H1 (cell line): ENCODE measurements at regions not wholly inside any gene's neighbourhood (a gene's known extent, or its start where the extent isn't known, plus 50 kb on each side); places are given as distances from the start of the nearest gene placed in this dataset.

Experiments
- CTCF ChIA-PET: fragments of 300-600 bp; sonication (Branson Sonifier 250); formaldehyde crosslinking; loops from one replicate; lab custom pipeline; 2021; ENCODE audit not compliant: partially characterized antibody; lab: Charles Lee
- POLR2A ChIA-PET: fragments of 300-600 bp; sonication (Branson Sonifier 250); formaldehyde crosslinking; loops from one replicate; lab custom pipeline; 2021; ENCODE audit warnings: inconsistent platforms; ENCODE audit not compliant: partially characterized antibody; lab: Charles Lee
- DNase-seq, 2 experiments: peaks; one replicate each; pipeline versions ENCODE4 v3.0.0 to v3.0.0-alpha.2; 2010 to 2022; ENCODE audit warnings: low spot score in 2 of 2, low read depth in 1 of 2, mixed read lengths in 1 of 2
- FAIRE-seq: peaks from 2 replicates; lab custom pipeline; 2011; peaks lifted over from hg19 to GRCh38; lab: Jason Lieb, UNC
- H2AFZ ChIP-seq: 2 replicates; pipeline ENCODE4 v1.8.1; 2012; ENCODE audit warnings: low read length, inconsistent platforms
- H2AK5ac ChIP-seq: 2 replicates; pipeline ENCODE4 v1.6.1; 2013; ENCODE audit warnings: low read depth, low read length
- H2BK120ac ChIP-seq: replicated peaks from 2 replicates; pipeline ENCODE3; 2013; ENCODE audit warnings: low read depth, low read length, inconsistent platforms
- H2BK12ac ChIP-seq: 2 replicates; pipeline ENCODE4 v1.6.1; 2013; ENCODE audit warnings: low read depth, low read length
- H2BK15ac ChIP-seq: 2 replicates; pipeline ENCODE4 v1.6.1; 2013; ENCODE audit warnings: low read length
- H2BK20ac ChIP-seq: 2 replicates; pipeline ENCODE4 v1.6.1; 2013; ENCODE audit warnings: low read length
- H2BK5ac ChIP-seq: 2 replicates; pipeline ENCODE4 v1.6.1; 2013; ENCODE audit warnings: low read depth, low read length
- H3K14ac ChIP-seq: 2 replicates; pipeline ENCODE4 v1.6.1; 2013; ENCODE audit warnings: inconsistent platforms; ENCODE audit not compliant: insufficient read length
- H3K18ac ChIP-seq: 2 replicates; pipeline ENCODE4 v1.6.1; 2013; ENCODE audit warnings: low read length; ENCODE audit errors: extremely low read depth
- H3K23ac ChIP-seq: 2 replicates; pipeline ENCODE4 v1.6.1; 2013; ENCODE audit warnings: inconsistent platforms; ENCODE audit not compliant: insufficient read length
- H3K23me2 ChIP-seq: 2 replicates; pipeline ENCODE4 v1.6.1; 2013; ENCODE audit warnings: low read depth, low read length
- H3K27ac ChIP-seq: 2 replicates; pipeline ENCODE4 v1.6.1; 2011; ENCODE audit warnings: low read depth, low read length, inconsistent platforms
- H3K27me3 ChIP-seq, 4 experiments: replicated peaks in 1 of 4; 1 replicate in 1 of 4; 2 replicates in 3 of 4; pipeline versions ENCODE4 v1.6.1 to v1.8.1; 2011 to 2013; ENCODE audit warnings: low read length in 3 of 4, mild to moderate bottlenecking in 3 of 4, inconsistent platforms in 2 of 4, mixed read lengths in 2 of 4, moderate library complexity in 1 of 4; ENCODE audit not compliant: control insufficient read depth in 3 of 4, insufficient read depth in 3 of 4; ENCODE audit errors: extremely low read depth in 1 of 4
- H3K36me3 ChIP-seq, 4 experiments: 2 replicates each; pipeline versions ENCODE4 v1.6.1 to v1.8.1; 2011 to 2013; ENCODE audit warnings: mild to moderate bottlenecking in 4 of 4, low read length in 3 of 4, moderate library complexity in 2 of 4, control low read depth in 1 of 4, inconsistent platforms in 1 of 4; ENCODE audit not compliant: insufficient read depth in 4 of 4, control insufficient read depth in 2 of 4
- H3K4ac ChIP-seq: replicated peaks from 2 replicates; pipeline ENCODE3; 2013; ENCODE audit warnings: low read length, low read depth, mixed read lengths, inconsistent platforms; ENCODE audit not compliant: insufficient read length
- H3K4me1 ChIP-seq, 4 experiments: replicated peaks in 1 of 4; 1 replicate in 1 of 4; 2 replicates in 3 of 4; pipeline versions ENCODE4 v1.6.1 to v1.8.1; 2011 to 2013; ENCODE audit warnings: low read length in 3 of 4, inconsistent platforms in 2 of 4, mixed read lengths in 1 of 4; ENCODE audit not compliant: insufficient read depth in 4 of 4, control insufficient read depth in 3 of 4
- H3K4me2 ChIP-seq, 2 experiments: 2 replicates each; pipeline versions ENCODE4 v1.6.1 to v1.8.1; 2011 to 2013; ENCODE audit warnings: low read depth in 2 of 2, low read length in 2 of 2, control low read depth in 1 of 2, inconsistent platforms in 1 of 2, mild to moderate bottlenecking in 1 of 2; ENCODE audit not compliant: insufficient read depth in 1 of 2
- H3K4me3 ChIP-seq, 4 experiments: fragments of 200-600, 300-600 bp in 1 of 4; sonication (generic), shearing (Covaris generic), sonication (Bioruptor Twin) in 1 of 4; 2 replicates each; pipeline versions ENCODE4 v1.5.1 to v1.8.1; 2011 to 2016; ENCODE audit warnings: low read length in 4 of 4, low read depth in 3 of 4, control low read depth in 2 of 4, inconsistent platforms in 2 of 4, mild to moderate bottlenecking in 2 of 4, mixed read lengths in 1 of 4, moderate library complexity in 1 of 4; ENCODE audit not compliant: insufficient read depth in 2 of 4; ENCODE audit errors: extremely low read depth in 1 of 4
- H3K56ac ChIP-seq: replicated peaks from 2 replicates; pipeline ENCODE3; 2013; ENCODE audit warnings: low read depth, mild to moderate bottlenecking, mixed read lengths, low read length, inconsistent platforms; ENCODE audit not compliant: insufficient read length
- H3K79me1 ChIP-seq: 2 replicates; pipeline ENCODE4 v1.6.1; 2013; ENCODE audit warnings: low read depth, low read length, control low read depth
- H3K79me2 ChIP-seq, 2 experiments: 2 replicates each; pipeline versions ENCODE4 v1.6.1 to v1.8.1; 2012 to 2013; ENCODE audit warnings: low read length in 2 of 2, mild to moderate bottlenecking in 2 of 2, inconsistent platforms in 1 of 2; ENCODE audit not compliant: insufficient read depth in 2 of 2, control insufficient read depth in 1 of 2
- H3K9ac ChIP-seq, 4 experiments: replicated peaks in 1 of 4; 1 replicate in 1 of 4; 2 replicates in 3 of 4; pipeline versions ENCODE4 v1.6.1 to v1.8.1; 2011 to 2013; ENCODE audit warnings: low read depth in 3 of 4, low read length in 3 of 4, control low read depth in 2 of 4, mild to moderate bottlenecking in 2 of 4, moderate library complexity in 2 of 4, inconsistent platforms in 1 of 4; ENCODE audit errors: extremely low read depth in 1 of 4
- H3K9me3 ChIP-seq, 2 experiments: 2 replicates each; pipeline versions ENCODE4 v1.6.1 to v1.8.1; 2012 to 2013; ENCODE audit warnings: mild to moderate bottlenecking in 2 of 2, moderate library complexity in 2 of 2, control low read depth in 1 of 2, inconsistent platforms in 1 of 2, low read depth in 1 of 2, low read length in 1 of 2, mixed read lengths in 1 of 2; ENCODE audit not compliant: insufficient read depth in 2 of 2
- H4K20me1 ChIP-seq, 2 experiments: replicated peaks in 1 of 2; 2 replicates each; pipeline versions ENCODE3 to v1.8.1; 2011 to 2013; ENCODE audit warnings: inconsistent platforms in 2 of 2, low read length in 2 of 2, mild to moderate bottlenecking in 1 of 2; ENCODE audit not compliant: insufficient read depth in 2 of 2, control insufficient read depth in 1 of 2
- H4K5ac ChIP-seq: 2 replicates; pipeline ENCODE4 v1.6.1; 2013; ENCODE audit warnings: low read length, low read depth, mixed read lengths, inconsistent platforms; ENCODE audit not compliant: insufficient read length
- H4K8ac ChIP-seq: 2 replicates; pipeline ENCODE4 v1.8.0; 2013; ENCODE audit warnings: mild to moderate bottlenecking, moderate library complexity, low read length, inconsistent platforms; ENCODE audit not compliant: insufficient read depth; ENCODE audit errors: extremely low read depth
- H4K91ac ChIP-seq: replicated peaks from 2 replicates; pipeline ENCODE3; 2013; ENCODE audit warnings: low read length, mixed read lengths, inconsistent platforms; ENCODE audit not compliant: insufficient read length
- ASH2L ChIP-seq: fragments of 200-600, 300-600 bp; sonication (generic); IDR thresholded peaks from one replicate; pipeline ENCODE4 v1.7.1; 2017; ENCODE audit warnings: low read length
- ATF3 ChIP-seq: IDR thresholded peaks from 2 replicates; pipeline ENCODE4 v1.6.1; 2011; ENCODE audit warnings: low read depth, mild to moderate bottlenecking, low read length; ENCODE audit not compliant: insufficient read depth
- BCL11A ChIP-seq, 2 experiments: IDR thresholded peaks; one replicate each; pipeline ENCODE4 v1.6.1; 2011; ENCODE audit warnings: low read depth in 2 of 2, low read length in 2 of 2, mild to moderate bottlenecking in 2 of 2
- BRCA1 ChIP-seq: IDR thresholded peaks from 2 replicates; pipeline ENCODE4 v1.6.1; 2012; ENCODE audit warnings: low read depth, low read length, improper control_type of control experiment
- CBX5 ChIP-seq: fragments of 300-800, 300-1000 bp; sonication (generic); IDR thresholded peaks from 2 replicates; pipeline ENCODE4 v1.7.1; 2016; ENCODE audit warnings: antibody characterized with exemption, low read length, low read depth
- EGR1 ChIP-seq: IDR thresholded peaks from 2 replicates; pipeline ENCODE4 v1.6.1; 2011; ENCODE audit warnings: low read depth, low read length, borderline replicate concordance
- EZH2 ChIP-seq: fragments of 200-600 bp; sonication (generic); IDR thresholded peaks from 2 replicates; pipeline ENCODE4 v1.7.1; 2012; ENCODE audit warnings: low read depth, mild to moderate bottlenecking, moderate library complexity, low read length, inconsistent platforms; ENCODE audit not compliant: severe bottlenecking
- GTF2F1 ChIP-seq: IDR thresholded peaks from 2 replicates; pipeline ENCODE4 v1.6.1; 2012; ENCODE audit warnings: low read depth, low read length, improper control_type of control experiment, borderline replicate concordance
- HDAC2 ChIP-seq, 2 experiments: fragments of 300-600 bp in 1 of 2; sonication (generic) in 1 of 2; IDR thresholded peaks; 2 replicates each; pipeline ENCODE4 v1.6.1; 2011 to 2012; ENCODE audit warnings: low read depth in 2 of 2, low read length in 2 of 2, mild to moderate bottlenecking in 2 of 2, moderate library complexity in 2 of 2, borderline replicate concordance in 1 of 2, inconsistent platforms in 1 of 2
- POLR2AphosphoS5 ChIP-seq: IDR thresholded peaks from 2 replicates; pipeline ENCODE4 v1.6.1; 2011; ENCODE audit warnings: low read depth, low read length
- RFX5 ChIP-seq: IDR thresholded peaks from 2 replicates; pipeline ENCODE4 v1.6.1; 2011; ENCODE audit warnings: low read depth, low read length, improper control_type of control experiment, borderline replicate concordance
- SIN3A ChIP-seq, 2 experiments: IDR thresholded peaks in 1 of 2; conservative IDR thresholded peaks in 1 of 2; 2 replicates each; pipeline ENCODE4 v1.6.1; 2011 to 2012; ENCODE audit warnings: low read length in 2 of 2, improper control_type of control experiment in 1 of 2, low read depth in 1 of 2, mild to moderate bottlenecking in 1 of 2
- SP4 ChIP-seq: IDR thresholded peaks from 2 replicates; pipeline ENCODE4 v1.6.1; 2012; ENCODE audit warnings: low read length, inconsistent platforms
- SUZ12 ChIP-seq: fragments of 200-600 bp; sonication (generic); IDR thresholded peaks from 2 replicates; pipeline ENCODE4 v1.6.1; 2012; ENCODE audit warnings: mild to moderate bottlenecking, inconsistent platforms, low read length, moderate library complexity, mixed read lengths
- WGBS, 2 experiments: shearing (Covaris generic) in 1 of 2; methylation state at CpG; one replicate each; pipeline versions ENCODE4 v1.1.6 to v1.1.7; 2013 to 2015; ENCODE audit warnings: low lambda C conversion rate in 2 of 2, mixed read lengths in 2 of 2, inconsistent platforms in 1 of 2, low coverage in 1 of 2, missing lambda C conversion rate in 1 of 2; ENCODE audit not compliant: insufficient replicate concordance in 2 of 2, insufficient coverage in 1 of 2, insufficient read length in 1 of 2; ENCODE audit errors: extremely low coverage in 1 of 2, missing lambda C conversion rate in 1 of 2; 5-methylcytosine and 5-hydroxymethylcytosine counted together

GRCh38 chr4:163249042-163249441, 82.4 kb upstream of the NAF1 start:
- Histone ChIP-seq H3K14ac (no peak overlapping the region), H3K9ac (no peak overlapping the region), H3K4me1 (no peaks in the 10 kb centered on the region; a peak in 1 of 7 replicates), H3K79me1 (no peaks in the 10 kb centered on the region), H2AK5ac (no peak overlapping the region), H3K4me3 (no peak overlapping the region), H3K18ac (no peak overlapping the region), H3K9me3 (no peaks in the 10 kb centered on the region), H3K27me3 (no peaks in the 10 kb centered on the region), H2BK15ac (no peak overlapping the region), H2BK120ac (no peak overlapping the region), H4K20me1 (no peaks in the 10 kb centered on the region), H2BK12ac (no peak overlapping the region), H3K56ac (no peak overlapping the region), H4K8ac (no peak overlapping the region; the same call in 1 of the 2 replicates), H4K91ac (no peak overlapping the region), H3K23ac (no peak overlapping the region), H3K27ac (no peak overlapping the region), H3K79me2 (no peaks in the 10 kb centered on the region), H3K4me2 (no peak overlapping the region), H2AFZ (no peak overlapping the region), H2BK5ac (no peak overlapping the region), H3K4ac (no peak overlapping the region), H3K36me3 (no peaks in the 10 kb centered on the region), H2BK20ac (no peak overlapping the region), H4K5ac (no peak overlapping the region), H3K23me2 (no peaks in the 10 kb centered on the region; the same call in 1 of the 2 replicates)
- DNase-seq, result no peak
- ChIA-PET CTCF (no interaction called here), POLR2A (no interaction called here)
- no peak for FAIRE-seq
- 93% methylated on average over 2 of the region's 2 CpGs; no CpG with 5 or more reads in 1 of the 2 experiments for WGBS, 2 experiments
- TF ChIP-seq BRCA1 (no peak), CBX5 (no peak), ATF3 (no peak), ASH2L (no peak), GTF2F1 (no peak), HDAC2 (IDR thresholded peaks at IDR 0.05; ENCODE audit: borderline replicate concordance in 1 of 2, low read depth in 2 of 2, low read length in 2 of 2) (no peak), POLR2AphosphoS5 (no peak), EGR1 (no peak), SIN3A (conservative IDR thresholded peaks at IDR 0.05 in 1 of 2, IDR thresholded peaks at IDR 0.05 in 1 of 2; ENCODE audit: low read depth in 1 of 2, low read length in 2 of 2) (no peak), BCL11A (IDR thresholded peaks at IDR 0.05; ENCODE audit: low read depth in 2 of 2, low read length in 2 of 2) (no peak), SP4 (no peak), RFX5 (no peak), EZH2 (no peak), SUZ12 (no peak)
